ENCODE measurements at regions not wholly inside any gene's neighbourhood (a gene's known extent, or its start where the extent isn't known, plus 50 kb on each side); places are given as distances from the start of the nearest gene placed in this dataset.

DNA sequence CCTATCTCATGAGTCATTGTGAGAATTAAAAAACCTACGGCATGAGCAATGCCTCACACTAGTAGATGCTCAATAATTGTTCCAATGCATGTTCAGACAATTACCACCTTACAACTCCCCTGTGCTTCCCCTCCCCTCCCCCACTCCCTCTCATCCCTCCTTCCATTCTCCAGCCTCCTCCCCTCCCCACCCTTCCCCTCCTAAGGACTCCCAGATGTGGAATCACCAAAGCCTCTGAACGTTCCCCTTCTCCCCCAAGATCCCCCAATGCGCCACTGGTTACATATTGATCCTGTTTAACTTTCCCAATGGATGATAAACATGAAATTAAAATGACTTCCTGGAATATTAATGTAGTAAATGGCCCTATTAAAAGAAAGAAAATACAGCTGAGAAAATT is 84.8 kb downstream of the PCDH1 start:
- H3K4me3 ChIP-seq, result no peak overlapping the region
- H3K4me1 ChIP-seq, result no peaks in the 10 kb centered on the region
- intact Hi-C loops (cut with DNase I), result no loop called here
- no peaks in the 10 kb centered on the region for H3K9me3 ChIP-seq
- no peak for DNase-seq
- 63 to 68% methylated on average over 3 of the region's 3 CpGs for WGBS, 2 donors
- H3K27me3 ChIP-seq, result peaks cover 0 to 18% (median 0%) of the 10 kb centered on the region in 4 donors
- no peak overlapping the region for H3K27ac ChIP-seq
- H3K36me3 ChIP-seq, result no peaks in the 10 kb centered on the region
- no peak for TF ChIP-seq CTCF (IDR thresholded peaks at IDR 0.05)
- no peak for TF ChIP-seq POLR2A (IDR thresholded peaks at IDR 0.05)

GRCh38 chr5:141790630-141791029 is 87.6 kb downstream of the PCDH1 start:
- no peak overlapping the region for H3K4me3 ChIP-seq
- 63 to 70% methylated on average over 3 of the region's 3 CpGs for WGBS, 2 donors
- DNase-seq, result no peak
- no peaks in the 10 kb centered on the region for H3K4me1 ChIP-seq
- intact Hi-C loops (cut with DNase I), result no loop called here
- no peaks in the 10 kb centered on the region for H3K36me3 ChIP-seq
- H3K9me3 ChIP-seq, result no peaks in the 10 kb centered on the region
- H3K27me3 ChIP-seq, result peaks cover 0 to 26% (median 0%) of the 10 kb centered on the region in 4 donors
- no peak overlapping the region for H3K27ac ChIP-seq
- no peak for TF ChIP-seq POLR2A (IDR thresholded peaks at IDR 0.05)
- no peak for TF ChIP-seq CTCF (IDR thresholded peaks at IDR 0.05)

DNA sequence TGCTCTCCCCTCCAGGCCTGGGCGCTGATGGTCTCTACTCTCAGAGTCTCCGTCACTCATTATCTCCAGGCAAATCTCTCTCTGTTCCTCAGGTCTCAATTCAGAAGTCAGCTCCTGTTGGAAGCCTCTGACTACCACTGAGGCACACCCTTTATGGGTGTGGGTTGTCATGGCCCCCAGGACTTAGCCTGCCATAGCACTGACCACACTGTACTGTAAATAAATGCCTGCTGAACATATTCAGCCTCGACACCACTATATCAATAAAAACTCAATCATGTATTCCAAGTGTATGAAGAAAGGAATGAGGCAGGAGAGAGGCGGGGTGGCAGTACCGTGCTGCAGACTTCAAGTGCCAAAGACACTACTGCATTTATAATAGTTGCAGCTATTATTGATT is 88.9 kb downstream of the PCDH1 start:
- no peaks in the 10 kb centered on the region for H3K9me3 ChIP-seq
- intact Hi-C loops (cut with DNase I), result no loop called here
- H3K4me1 ChIP-seq, result no peaks in the 10 kb centered on the region
- H3K27ac ChIP-seq, result no peak overlapping the region
- H3K36me3 ChIP-seq, result no peaks in the 10 kb centered on the region
- H3K27me3 ChIP-seq, result peaks cover 0 to 26% (median 0%) of the 10 kb centered on the region in 4 donors
- DNase-seq, result no peak
- H3K4me3 ChIP-seq, result no peak overlapping the region
- TF ChIP-seq CTCF (IDR thresholded peaks at IDR 0.05) (no peak), POLR2A (IDR thresholded peaks at IDR 0.05) (no peak)
- 61 to 69% methylated on average over 5 of the region's 5 CpGs for WGBS, 2 donors

DNA sequence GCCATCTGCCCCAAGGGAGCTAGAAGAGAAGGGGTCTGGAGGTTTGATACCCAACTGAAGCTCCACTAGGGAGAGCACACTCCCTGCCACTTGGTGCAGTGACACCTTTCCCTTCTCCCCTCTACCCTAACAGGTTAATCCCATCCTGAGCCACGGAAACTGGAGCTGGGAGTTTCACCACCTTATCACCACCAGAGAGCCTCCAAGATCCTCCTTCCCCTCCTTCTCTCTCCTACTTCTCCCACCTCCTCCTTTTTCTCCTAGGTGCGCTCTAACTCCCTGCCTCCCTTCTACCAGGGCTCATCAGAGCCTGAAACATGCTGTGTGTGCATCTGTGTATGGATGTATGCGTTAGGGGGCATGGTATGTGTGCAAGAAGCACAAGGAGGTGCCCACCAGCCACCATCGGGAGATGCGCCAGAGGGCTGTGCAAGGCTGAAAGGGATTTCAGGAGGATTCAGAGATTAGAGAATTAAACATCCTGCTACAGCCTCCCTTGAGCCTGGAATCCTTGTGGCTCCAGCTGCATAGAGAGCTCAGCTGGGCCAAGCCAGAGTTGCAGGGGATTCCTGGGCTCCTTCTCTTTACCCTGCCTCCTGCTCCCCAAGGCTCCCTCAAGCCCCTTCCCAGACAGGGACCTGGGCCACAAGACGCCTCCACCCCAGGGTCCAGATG is 89.8 kb downstream of the PCDH1 start:
- Histone ChIP-seq H3K27me3 (peaks cover 0 to 26% (median 0%) of the 10 kb centered on the region in 4 donors), H3K27ac (no peak overlapping the region), H3K36me3 (no peaks in the 10 kb centered on the region), H3K9me3 (no peaks in the 10 kb centered on the region), H3K4me1 (no peaks in the 10 kb centered on the region), H3K4me3 (no peak overlapping the region)
- TF ChIP-seq CTCF (IDR thresholded peaks at IDR 0.05) (no peak), POLR2A (IDR thresholded peaks at IDR 0.05) (no peak)
- DNase-seq, result no peak
- intact Hi-C loops (cut with DNase I), result no loop called here
- 58 to 70% methylated on average over 5 to 6 of the region's 6 CpGs for WGBS, 2 donors

DNA sequence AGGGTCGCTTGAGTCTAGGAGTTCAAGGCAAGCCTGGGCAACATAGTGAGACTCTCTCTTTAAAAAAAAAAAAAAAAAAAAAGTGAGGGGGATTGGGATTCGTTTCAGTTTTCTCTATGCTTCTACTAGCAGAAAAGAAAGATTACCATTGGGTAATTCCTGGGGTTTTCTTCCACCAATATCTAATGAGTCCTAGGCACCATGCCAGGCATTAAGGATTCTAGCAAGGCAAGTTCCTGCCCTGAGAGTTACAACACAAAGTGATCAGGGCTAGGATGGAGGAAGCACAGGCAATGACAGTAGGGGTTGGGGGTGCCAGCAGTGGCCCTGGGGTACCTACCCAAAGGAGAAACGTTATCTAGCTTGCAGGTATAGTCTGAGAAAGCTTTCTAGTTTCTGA is 90.8 kb downstream of the PCDH1 start:
- TF ChIP-seq CTCF (IDR thresholded peaks at IDR 0.05) (no peak), POLR2A (IDR thresholded peaks at IDR 0.05) (no peak)
- intact Hi-C loops (cut with DNase I), result no loop called here
- peaks cover 0 to 21% (median 0%) of the 10 kb centered on the region in 4 donors for H3K27me3 ChIP-seq
- DNase-seq, result no peak
- no peaks in the 10 kb centered on the region for H3K9me3 ChIP-seq
- WGBS, 2 donors, result 27 to 32% methylated on average over 2 to 3 of the region's 3 CpGs
- H3K4me1 ChIP-seq, result no peaks in the 10 kb centered on the region
- H3K27ac ChIP-seq, result no peak overlapping the region
- H3K36me3 ChIP-seq, result no peaks in the 10 kb centered on the region
- no peak overlapping the region for H3K4me3 ChIP-seq

All from esophagus squamous epithelium (tissue), 5 donors.